HG03520 (cell line): ENCODE measurements at regions not wholly inside any gene's neighbourhood (a gene's known extent, or its start where the extent isn't known, plus 50 kb on each side); places are given as distances from the start of the nearest gene placed in this dataset.

ENCODE experiments used
- ATAC-seq: cut with Tn5 transposase; IDR thresholded peaks from one replicate; pipeline ENCODE4 v1.9.1; 2021; ENCODE audit warnings: mild to moderate bottlenecking, moderate library complexity; ENCODE audit not compliant: unreplicated experiment

DNA sequence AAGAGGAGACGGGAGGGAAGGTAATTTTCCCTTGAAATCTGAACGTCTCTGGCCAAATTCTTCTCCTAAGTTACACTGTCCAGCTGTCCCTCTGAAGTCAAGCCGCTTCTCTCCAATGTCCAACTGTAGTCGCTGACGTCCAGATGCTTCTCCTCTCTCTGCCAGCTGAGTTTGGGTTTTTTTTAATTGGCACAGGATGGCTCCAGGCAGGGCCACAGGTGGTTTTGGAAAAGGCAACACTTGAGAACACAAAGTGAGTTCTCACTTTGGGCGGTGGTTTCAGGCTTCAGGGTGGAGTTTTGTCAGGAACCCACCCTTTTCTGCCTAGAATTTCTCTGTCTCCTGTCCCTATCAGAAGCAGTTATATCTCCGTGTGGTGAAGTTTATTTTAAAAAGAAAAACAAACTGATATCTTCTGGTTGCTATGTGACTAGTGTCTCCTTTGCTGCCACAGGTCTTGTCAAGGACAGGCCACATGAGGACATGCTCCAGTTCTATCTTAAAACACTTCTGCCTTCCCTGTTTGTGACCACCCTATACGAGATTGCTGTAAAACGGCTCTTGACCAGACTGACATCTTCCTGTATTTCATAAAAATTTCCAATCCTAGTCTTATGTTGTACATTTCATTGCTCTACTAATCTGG is 472.3 kb upstream of the ADGRL4 start:
- no peak for ATAC-seq

GRCh38 chr1:79478160-79478559 is 471.6 kb upstream of the ADGRL4 start:
- no peak for ATAC-seq

DNA sequence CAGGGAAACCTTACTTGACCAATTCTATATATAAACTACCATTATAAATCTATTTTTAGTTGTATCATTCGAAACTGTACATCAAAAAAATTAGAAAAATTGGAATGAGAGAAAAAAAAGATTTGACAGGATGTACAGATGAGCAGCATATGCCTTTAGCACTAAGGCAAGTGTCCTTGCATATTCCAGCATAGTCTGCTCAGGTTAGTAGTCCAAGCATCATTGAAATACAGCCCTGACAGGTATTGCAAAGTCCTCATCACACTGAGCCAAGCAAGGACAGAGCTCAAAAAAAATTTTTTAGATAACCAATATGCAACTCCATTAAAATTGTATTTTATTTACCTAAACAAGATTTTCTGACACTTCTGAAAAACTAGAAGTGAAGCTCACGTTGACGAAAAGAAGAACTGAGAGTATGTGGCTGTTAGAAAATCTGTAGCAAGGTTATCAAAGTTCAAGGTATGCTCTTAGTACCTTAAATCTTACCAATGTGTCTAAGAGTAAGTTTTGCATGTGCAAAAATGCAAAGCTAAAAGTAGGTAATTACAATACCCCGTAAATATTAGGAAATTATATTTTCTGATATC is 465.6 kb upstream of the ADGRL4 start:
- ATAC-seq: peak; percentile 81

DNA sequence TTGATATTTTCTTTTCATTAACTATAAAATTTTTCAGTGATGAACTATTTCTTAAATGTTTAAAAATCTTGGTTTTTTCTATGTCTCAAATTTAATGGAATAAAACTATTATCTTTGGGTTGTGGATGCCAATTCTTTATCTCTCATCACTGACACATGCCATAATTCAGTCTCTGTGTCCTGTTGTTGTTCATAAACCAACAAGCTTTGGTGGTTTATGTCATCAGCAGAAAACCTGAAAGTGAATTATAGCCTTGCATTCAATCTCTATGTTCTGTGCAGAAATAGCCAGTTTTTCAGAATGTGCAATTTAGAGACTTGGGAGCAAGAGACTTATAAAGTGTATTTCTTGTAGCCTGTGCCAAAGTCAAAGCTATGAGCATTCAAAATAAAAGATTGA is 462.6 kb upstream of the ADGRL4 start:
- no peak for ATAC-seq

GRCh38 chr1:79460773-79461436 is 454.4 kb upstream of the ADGRL4 start:
- ATAC-seq: peak; percentile 99

DNA sequence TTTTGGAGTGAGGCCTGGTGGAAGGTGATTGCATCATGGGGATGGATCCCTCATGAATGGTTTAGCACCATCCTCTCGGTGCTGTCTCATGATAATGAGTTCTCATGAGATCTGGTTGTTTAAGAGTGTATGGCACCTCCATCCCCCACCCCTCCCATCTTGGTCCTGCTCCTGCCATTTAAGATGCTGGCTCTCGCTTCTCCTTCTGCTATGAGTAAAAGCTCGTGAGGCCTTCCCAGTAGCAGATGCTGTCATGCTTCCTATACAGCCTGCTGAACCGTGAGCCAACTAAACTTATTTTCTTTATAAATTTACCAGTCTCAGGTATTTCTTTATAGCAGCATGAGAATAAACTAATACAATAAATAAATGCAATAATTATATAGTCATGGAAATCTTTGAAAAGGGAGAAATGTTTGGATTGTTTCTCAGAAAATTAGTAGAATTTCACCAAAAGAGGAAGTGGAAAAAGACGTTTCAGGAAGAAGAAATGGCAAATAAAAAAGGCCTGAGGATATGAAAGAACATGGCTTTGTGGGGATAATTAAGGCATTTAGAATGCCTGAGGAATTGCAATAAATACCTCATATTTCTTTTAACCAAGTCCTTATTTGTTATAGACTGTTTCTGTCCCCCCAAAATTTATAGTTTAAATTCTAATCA is 451.2 kb upstream of the ADGRL4 start:
- no peak for ATAC-seq

DNA sequence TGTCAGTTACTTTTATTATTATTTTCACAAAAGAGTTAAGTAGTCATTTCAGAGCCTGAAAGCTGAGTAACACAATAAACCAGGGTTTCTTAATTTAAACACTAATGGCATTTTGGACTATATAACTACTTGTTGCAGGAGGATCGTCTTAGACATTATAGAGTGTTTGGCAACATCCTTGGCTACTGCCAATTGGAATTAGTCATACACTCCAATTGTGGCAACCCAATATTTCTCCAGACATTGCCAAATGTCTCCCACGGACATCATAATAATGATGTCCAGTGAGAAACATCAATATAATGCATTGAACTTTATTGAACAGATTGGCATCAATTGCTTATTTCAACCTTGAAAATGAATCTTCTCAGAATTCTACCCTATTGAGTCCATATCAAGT is 441.9 kb upstream of the ADGRL4 start:
- no peak for ATAC-seq

DNA sequence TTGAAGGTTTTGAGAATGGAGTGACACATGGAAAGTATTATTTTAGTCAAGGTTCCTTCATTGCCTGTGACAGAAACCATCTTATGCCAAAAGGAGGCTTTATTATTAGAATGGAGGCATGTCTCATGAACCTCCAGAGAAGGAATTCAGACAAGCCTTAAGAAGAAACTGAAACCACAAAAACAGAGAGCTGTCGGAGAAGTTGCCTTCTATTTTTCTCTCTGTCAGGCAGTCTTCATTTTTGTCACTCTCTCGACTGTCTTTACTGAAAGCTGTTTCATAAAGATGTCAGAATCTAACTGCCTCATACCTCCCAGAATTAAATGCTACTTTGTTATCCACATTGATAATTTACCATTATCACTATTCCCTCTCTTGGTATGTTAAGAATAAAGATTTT is 434.7 kb upstream of the ADGRL4 start:
- ATAC-seq: no peak

GRCh38 chr1:79437540-79437939 is 431.0 kb upstream of the ADGRL4 start:
- ATAC-seq: no peak

GRCh38 chr1:79431340-79431739 is 424.8 kb upstream of the ADGRL4 start:
- no peak for ATAC-seq

DNA sequence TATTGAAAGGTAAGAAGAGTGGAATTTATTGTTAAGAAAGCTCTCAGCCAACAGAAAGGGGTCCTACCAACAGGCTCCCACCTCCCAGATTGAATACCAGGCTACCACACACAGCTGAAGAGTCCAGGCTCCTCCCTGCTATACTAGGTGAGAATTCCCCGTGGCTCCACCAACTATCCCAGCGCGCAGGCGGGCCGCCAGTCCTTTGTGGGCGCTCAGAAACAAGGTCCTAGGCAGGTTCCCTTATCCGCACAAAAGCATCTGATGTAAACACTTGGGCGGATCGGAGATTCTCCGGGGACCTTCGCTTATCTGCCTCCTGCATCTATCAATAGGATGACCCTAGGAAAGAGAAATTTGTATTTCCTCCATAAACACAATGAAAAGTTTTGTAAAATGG is 423.9 kb upstream of the ADGRL4 start:
- no peak for ATAC-seq

- ATAC-seq: no peak
Measured at GRCh38 chr1:79422726-79423125, 416.2 kb upstream of the ADGRL4 start.

- no peak for ATAC-seq
Measured at GRCh38 chr1:79398501-79398900, 392.0 kb upstream of the ADGRL4 start.

DNA sequence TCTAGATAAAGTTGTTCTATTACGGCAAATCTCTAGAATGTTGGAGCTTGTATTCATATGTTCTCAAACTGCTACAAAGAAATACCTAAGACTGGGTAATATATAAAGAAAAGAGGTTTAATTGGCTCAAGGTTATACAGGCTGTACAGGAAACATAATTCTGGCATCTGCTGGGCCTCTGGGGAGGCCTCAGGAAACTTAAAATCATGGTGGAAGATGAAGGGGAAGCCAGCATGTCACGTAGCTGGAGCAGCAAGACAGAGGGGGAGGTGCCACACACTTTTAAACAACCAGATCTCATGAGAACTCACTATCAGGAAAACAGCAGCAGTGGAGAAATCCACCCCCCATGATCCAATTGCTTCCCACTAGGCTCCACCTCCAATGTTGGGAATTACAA is 390.4 kb upstream of the ADGRL4 start:
- ATAC-seq: no peak

GRCh38 chr1:79388694-79389361 is 382.3 kb upstream of the ADGRL4 start:
- ATAC-seq: no peak

DNA sequence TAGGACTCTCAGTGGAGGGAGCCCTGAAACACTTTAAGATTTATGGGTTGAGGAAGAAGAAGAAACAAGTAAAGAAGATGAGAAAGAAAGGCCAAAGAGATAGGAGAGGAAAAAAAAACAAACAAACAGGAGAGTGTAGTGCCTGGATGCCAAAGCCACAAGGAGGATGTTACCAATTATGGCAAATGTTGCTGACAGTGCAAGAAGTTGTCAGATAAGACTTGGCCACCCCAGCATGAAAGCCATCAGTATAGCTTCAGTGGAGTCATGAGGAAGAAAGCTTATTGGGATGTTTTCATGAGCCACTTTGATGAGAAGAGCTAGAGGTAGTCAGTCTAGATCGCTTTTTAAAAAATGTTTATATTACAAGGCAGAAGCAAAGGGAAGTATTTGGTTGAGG is 380.2 kb upstream of the ADGRL4 start:
- ATAC-seq: no peak

- ATAC-seq: no peak
Measured at GRCh38 chr1:79380078-79380477, 373.5 kb upstream of the ADGRL4 start.

DNA sequence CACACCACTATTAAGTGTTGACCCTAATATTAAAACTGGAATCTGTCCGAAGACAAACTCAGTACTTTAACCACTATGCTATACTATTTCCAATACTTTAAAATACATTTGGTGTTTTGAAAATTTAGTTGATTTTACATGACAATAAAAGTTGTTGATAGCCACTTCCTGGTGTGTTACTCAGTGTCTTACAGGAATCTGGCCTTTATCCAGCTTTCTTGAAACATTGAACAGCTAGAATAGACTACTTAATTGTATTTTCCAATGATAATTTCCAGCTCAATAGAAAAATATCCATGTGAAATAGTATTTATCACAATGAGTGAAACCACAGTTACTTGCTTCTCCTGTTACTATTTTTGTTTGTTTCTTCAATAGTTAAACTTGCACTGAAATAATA is 369.6 kb upstream of the ADGRL4 start:
- ATAC-seq: no peak

DNA sequence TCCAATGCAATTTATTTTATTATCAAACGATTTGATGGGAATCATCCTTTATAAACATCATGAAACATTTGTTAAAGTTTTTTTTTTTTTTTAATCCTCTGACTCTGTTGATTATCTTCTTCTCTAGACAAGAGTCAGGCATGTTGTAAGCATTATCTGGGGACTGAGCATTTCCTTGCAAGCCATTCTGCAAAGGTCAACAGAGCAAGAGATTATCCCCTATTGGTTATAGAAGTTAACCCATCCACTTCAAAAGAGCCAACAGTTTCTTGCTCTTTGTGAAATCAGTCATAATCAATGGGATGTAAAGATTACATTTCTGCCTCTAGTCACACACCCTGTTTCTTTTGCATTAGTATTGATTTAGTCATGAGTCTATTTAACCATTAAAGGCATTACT is 368.8 kb upstream of the ADGRL4 start:
- ATAC-seq: no peak

- no peak for ATAC-seq
Measured at GRCh38 chr1:79374397-79374796, 367.9 kb upstream of the ADGRL4 start.

DNA sequence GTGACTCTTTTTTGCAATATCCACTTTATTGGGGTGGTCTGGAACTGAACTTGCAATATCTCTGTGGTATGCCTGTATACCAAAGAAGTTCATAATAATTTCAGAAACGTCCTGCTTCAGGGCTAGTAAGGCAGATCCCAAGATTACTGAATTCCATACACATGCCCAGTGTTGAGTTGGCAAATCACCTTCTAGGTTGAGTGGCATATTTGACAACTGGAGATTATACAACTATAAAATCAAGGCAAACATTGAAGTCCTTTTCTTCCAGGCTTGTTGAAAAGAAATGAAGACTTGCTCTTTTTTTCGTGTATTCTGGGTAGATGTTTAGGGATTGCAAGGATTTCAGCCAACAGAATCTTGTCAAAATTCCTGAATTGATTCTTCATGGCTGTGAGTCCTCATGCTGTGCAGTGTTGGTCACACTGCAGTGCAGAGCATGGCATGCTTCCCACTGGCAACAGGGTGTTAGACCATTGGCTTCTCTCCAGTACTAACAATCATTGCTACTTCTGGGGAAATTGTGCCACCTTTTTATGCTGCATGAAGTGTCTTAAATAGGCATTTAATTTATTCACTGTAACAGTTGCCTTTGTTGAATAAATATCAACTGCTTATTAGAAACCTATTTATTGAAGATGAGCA is 367.1 kb upstream of the ADGRL4 start:
- no peak for ATAC-seq
